HUES6 (cell line): ENCODE measurements at regions not wholly inside any gene's neighbourhood (a gene's known extent, or its start where the extent isn't known, plus 50 kb on each side); places are given as distances from the start of the nearest gene placed in this dataset.

Experiments
- H3K27ac ChIP-seq: 2 replicates; pipeline ENCODE4 v1.7.0; 2013; ENCODE audit warnings: low read depth, mild to moderate bottlenecking, low read length, inconsistent platforms
- H3K27me3 ChIP-seq: 2 replicates; pipeline ENCODE4 v1.6.1; 2013; ENCODE audit warnings: low read length; ENCODE audit not compliant: control insufficient read depth, insufficient read depth
- H3K36me3 ChIP-seq: 2 replicates; pipeline ENCODE4 v1.6.1; 2013; ENCODE audit warnings: low read length; ENCODE audit not compliant: control insufficient read depth, insufficient read depth
- H3K4me1 ChIP-seq: 2 replicates; pipeline ENCODE4 v1.6.1; 2013; ENCODE audit warnings: low read length; ENCODE audit not compliant: control insufficient read depth, insufficient read depth
- H3K4me3 ChIP-seq: 2 replicates; pipeline ENCODE4 v1.5.1; 2013; ENCODE audit warnings: low read depth, low read length
- H3K9ac ChIP-seq: one replicate; pipeline ENCODE4 v1.6.1; 2013; ENCODE audit warnings: mild to moderate bottlenecking, low read length
- H3K9me3 ChIP-seq: 2 replicates; pipeline ENCODE4 v1.6.1; 2013; ENCODE audit warnings: low read depth, low read length; ENCODE audit not compliant: control insufficient read depth, insufficient read depth

DNA sequence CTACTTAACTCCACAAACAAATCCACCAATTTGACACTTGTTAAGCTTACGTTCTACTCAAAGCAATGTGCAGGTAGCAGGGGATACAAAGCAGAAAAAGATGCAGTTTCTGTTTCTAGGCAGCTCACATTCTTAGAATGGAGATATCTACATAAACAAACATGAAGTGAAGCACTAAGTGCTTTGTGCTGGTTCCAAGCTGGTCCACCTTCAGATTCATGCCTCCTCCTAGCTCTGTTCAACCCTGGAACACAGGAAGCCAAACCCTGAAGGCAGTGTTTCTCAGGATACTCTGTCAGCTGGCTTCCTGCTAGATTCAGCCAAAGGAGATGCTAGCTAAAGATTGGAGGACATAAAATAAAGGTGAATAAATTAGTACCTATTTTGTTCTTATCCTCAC lies 55.3 kb upstream of the NOL4 start:
- Histone ChIP-seq H3K9me3 (no peaks in the 10 kb centered on the region), H3K36me3 (no peaks in the 10 kb centered on the region), H3K4me3 (no peak overlapping the region), H3K27me3 (no peaks in the 10 kb centered on the region), H3K4me1 (no peaks in the 10 kb centered on the region), H3K9ac (no peak overlapping the region), H3K27ac (no peak overlapping the region)

DNA sequence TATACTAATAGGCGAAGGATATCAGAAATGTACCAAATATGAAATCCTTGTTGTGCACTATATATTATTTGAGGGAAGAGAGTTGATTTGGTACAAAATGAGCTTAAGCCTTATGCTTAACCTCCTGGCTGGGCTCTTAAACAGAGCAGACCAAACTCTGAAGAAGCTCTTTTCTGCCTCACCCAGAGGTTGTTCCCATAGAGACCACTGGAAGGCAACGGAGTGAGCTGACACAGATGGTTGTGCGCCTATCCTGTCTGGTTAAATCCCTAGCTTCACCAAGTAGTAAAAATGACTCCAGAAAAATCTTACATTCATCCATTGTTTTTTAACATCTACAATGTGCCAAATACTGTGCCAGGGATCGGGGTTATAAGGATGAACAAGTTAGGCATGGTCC lies 55.9 kb upstream of the NOL4 start:
- Histone ChIP-seq H3K9ac (no peak overlapping the region), H3K4me1 (no peaks in the 10 kb centered on the region), H3K36me3 (no peaks in the 10 kb centered on the region), H3K4me3 (no peak overlapping the region), H3K9me3 (no peaks in the 10 kb centered on the region), H3K27me3 (no peaks in the 10 kb centered on the region), H3K27ac (no peak overlapping the region)

DNA sequence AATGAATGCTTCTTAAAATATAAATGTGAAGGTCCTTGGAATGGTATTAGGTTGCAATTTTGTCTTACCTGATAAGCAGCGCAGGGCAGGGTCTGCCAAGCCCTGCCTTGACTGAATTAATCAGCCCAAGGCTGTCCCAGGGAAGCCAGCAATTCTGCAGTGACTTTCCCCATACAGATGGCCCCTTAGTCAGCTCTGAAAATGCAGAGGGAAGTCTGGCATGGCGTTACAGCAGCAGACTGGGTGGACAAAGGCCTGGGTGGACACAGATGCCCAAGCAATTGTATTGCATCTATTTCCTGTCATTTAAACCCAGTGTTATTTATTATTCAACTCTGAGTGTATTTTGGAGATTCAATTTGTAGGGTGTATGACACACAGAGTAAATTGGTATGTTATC lies 56.6 kb upstream of the NOL4 start:
- H3K9me3 ChIP-seq = no peaks in the 10 kb centered on the region
- no peak overlapping the region for H3K27ac ChIP-seq
- H3K9ac ChIP-seq = no peak overlapping the region
- H3K4me3 ChIP-seq = no peak overlapping the region
- no peaks in the 10 kb centered on the region for H3K4me1 ChIP-seq
- no peaks in the 10 kb centered on the region for H3K36me3 ChIP-seq
- H3K27me3 ChIP-seq = no peaks in the 10 kb centered on the region

DNA sequence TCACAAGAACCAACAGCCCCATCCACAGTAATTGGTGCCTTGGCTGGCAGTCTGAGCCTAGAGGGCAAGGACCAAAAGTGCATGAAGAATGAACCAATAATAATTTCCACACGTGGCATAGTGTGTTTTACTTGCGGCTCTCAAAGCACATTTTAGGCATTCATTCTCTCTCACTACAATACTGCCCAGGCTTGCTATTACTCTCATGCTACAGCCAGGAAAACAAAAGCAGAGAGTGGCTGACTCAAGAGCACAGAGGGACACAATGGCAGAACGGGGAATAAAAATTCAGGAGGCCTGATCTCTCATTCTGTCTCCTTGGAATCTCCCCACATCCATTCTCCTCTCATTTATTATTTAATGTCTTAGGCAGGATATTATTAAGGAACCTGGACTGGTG lies 57.0 kb upstream of the NOL4 start:
- no peaks in the 10 kb centered on the region for H3K4me1 ChIP-seq
- H3K4me3 ChIP-seq = no peak overlapping the region
- H3K27me3 ChIP-seq = no peaks in the 10 kb centered on the region
- no peaks in the 10 kb centered on the region for H3K36me3 ChIP-seq
- H3K27ac ChIP-seq = no peak overlapping the region
- H3K9ac ChIP-seq = no peak overlapping the region
- H3K9me3 ChIP-seq = no peaks in the 10 kb centered on the region

DNA sequence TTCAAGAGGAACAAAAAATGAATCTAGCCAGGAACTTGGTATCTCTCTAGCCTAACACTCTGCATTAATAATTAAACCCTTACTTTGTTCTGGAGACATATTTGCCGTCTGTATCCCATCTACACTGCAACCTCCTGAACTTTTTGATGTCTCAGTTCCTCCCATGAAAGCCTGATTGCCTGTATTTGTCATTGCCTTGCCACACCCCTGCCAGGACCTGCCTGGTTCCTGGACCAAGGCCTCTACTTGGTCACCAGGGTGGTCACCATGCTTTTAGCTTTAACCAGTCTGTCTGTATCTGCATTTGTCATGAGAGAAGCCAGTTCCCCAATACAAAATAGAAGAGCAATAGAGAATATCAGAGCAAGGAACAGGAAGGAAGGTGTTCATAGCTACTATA lies 58.8 kb upstream of the NOL4 start:
- Histone ChIP-seq H3K27me3 (no peaks in the 10 kb centered on the region), H3K4me1 (no peaks in the 10 kb centered on the region), H3K9me3 (peaks cover 5% of the 10 kb centered on the region; the same call in 1 of the 2 replicates), H3K9ac (no peak overlapping the region), H3K4me3 (no peak overlapping the region), H3K27ac (no peak overlapping the region), H3K36me3 (no peaks in the 10 kb centered on the region)

DNA sequence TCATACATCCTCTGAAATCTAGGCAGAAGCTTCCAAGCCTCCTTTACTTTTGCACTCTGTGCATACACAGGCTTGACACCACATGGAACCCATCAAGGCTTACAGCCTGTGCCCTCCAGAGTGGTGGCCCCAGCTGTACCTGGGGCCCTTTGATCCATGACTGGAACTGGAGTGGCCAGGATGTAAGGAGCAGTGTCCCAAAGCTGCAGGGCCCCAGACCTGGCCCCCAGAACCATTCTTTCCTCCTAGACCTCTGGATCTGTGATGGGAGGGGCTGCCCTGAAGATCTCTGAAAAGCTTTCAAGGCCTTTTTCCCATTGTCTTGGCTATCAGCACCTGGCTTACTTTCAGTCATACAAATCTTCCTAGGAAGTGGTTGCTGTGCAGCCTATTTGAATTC lies 63.1 kb upstream of the NOL4 start:
- no peaks in the 10 kb centered on the region for H3K4me1 ChIP-seq
- peaks cover 5% of the 10 kb centered on the region; the same call in 1 of the 2 replicates for H3K9me3 ChIP-seq
- H3K27me3 ChIP-seq = no peaks in the 10 kb centered on the region
- H3K36me3 ChIP-seq = no peaks in the 10 kb centered on the region
- no peak overlapping the region for H3K27ac ChIP-seq
- no peak overlapping the region for H3K4me3 ChIP-seq
- H3K9ac ChIP-seq = no peak overlapping the region

DNA sequence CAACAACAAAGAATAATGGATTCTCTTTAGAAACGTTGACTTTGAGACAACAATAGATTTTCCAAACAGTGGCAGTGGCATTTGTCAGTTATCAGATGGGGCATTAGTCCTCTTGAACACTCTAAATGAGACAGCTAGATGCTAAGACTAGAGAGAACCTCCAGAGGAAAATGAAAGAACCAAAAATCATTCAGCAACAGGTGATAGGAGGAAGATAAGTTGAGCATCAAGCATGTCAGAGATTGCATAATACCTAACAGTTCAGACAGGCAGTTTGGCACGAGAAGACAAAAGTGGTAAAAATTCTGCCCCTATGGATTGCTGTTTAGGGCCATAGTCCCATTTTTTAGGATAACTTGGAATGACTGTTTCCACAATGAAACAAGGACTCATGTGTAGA lies 67.9 kb upstream of the NOL4 start:
- H3K36me3 ChIP-seq = no peaks in the 10 kb centered on the region
- peaks cover 11% of the 10 kb centered on the region for H3K9me3 ChIP-seq
- no peaks in the 10 kb centered on the region for H3K4me1 ChIP-seq
- H3K27ac ChIP-seq = no peak overlapping the region
- no peaks in the 10 kb centered on the region for H3K27me3 ChIP-seq
- no peak overlapping the region for H3K9ac ChIP-seq
- no peak overlapping the region for H3K4me3 ChIP-seq

DNA sequence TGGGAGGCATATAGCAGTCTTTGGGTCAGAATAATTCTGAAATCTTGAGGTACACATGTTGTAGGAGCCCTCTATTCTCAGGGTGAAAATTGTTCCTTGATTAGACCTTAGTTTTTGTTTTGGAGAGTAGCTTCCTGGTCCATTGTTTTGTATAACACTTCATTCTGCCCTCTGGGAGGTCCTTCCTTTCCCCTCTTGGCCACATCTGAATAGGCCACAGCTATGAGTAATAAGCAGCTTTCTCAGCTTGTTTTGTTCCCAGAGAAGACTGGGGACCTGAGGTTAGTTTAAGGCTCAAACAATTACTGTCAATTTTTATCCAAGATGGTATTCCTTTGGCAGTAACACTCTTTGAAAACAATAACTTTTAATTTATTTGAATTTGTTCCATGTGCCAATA lies 72.6 kb upstream of the NOL4 start:
- H3K27ac ChIP-seq = no peak overlapping the region

DNA sequence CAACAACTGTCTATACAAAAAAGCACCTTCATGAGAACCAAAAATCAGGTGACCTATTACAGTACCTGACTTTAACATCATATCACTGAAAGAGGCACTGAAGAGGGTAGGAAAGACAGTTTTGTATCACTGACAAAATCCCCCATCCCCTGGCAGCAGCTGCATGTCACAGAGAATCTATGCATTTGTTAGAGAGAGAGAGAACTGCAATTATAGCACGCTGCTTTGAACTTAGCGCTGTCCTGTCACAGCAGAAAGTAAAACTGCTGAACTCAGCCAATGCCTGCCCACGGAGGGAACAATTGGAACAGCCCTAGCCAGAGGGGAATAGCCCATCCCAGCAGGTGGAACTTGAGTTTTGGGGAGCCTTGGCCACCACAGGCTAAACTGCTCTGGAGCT lies 75.1 kb upstream of the NOL4 start:
- Histone ChIP-seq H3K9ac (no peak overlapping the region), H3K27ac (no peak overlapping the region), H3K36me3 (no peaks in the 10 kb centered on the region), H3K27me3 (no peaks in the 10 kb centered on the region), H3K9me3 (peaks cover 5% of the 10 kb centered on the region), H3K4me3 (no peak overlapping the region), H3K4me1 (no peaks in the 10 kb centered on the region)

More for the DNA sequence above, 72.6 kb upstream of the NOL4 start:
- no peaks in the 10 kb centered on the region for H3K27me3 ChIP-seq
- H3K9ac ChIP-seq = no peak overlapping the region
- H3K4me3 ChIP-seq = no peak overlapping the region
- no peaks in the 10 kb centered on the region for H3K36me3 ChIP-seq
- peaks cover 6% of the 10 kb centered on the region for H3K9me3 ChIP-seq
- H3K4me1 ChIP-seq = no peaks in the 10 kb centered on the region

DNA sequence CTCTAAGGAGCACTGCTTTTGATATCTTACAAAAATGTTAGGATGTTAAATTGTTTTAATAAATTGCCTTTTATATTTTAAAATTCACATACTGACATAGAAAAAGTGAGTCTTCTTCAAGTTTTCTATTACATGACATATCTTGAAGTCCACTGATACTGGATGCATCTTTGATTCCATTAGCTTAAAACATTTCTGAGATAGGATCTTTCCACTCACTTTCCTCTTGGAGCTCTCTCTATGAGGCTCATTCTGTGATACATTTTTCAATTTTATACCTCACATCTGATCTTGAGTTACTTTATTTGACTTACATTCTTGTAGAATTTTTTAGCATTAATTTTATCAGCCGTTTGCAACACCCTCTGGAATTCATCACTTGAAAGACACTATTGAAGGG lies 86.8 kb upstream of the NOL4 start:
- Histone ChIP-seq H3K4me3 (no peak overlapping the region), H3K36me3 (no peaks in the 10 kb centered on the region), H3K9me3 (no peaks in the 10 kb centered on the region), H3K4me1 (no peaks in the 10 kb centered on the region), H3K27me3 (no peaks in the 10 kb centered on the region), H3K9ac (no peak overlapping the region), H3K27ac (no peak overlapping the region)

DNA sequence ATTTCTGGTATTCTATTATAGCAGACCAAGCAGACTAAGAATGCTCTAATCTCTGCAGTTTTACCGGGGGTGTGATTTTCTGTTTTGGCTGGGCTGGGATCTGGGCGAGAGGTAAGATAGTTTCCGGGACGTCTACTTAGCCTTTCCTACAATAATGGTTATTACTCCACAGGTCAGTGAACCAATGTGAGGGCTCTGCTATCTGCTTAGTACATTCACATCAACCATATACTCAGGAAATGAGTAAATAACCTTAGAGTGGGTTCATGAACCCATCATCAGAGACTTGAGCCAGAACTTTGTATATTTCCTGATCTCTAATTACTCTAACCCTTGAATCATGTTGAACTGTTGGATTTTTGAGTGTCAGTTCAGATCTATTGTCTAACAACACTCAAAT lies 90.1 kb upstream of the NOL4 start:
- H3K9me3 ChIP-seq = no peaks in the 10 kb centered on the region
- no peak overlapping the region for H3K27ac ChIP-seq
- no peak overlapping the region for H3K4me3 ChIP-seq
- no peak overlapping the region for H3K9ac ChIP-seq
- no peaks in the 10 kb centered on the region for H3K4me1 ChIP-seq
- H3K36me3 ChIP-seq = no peaks in the 10 kb centered on the region
- H3K27me3 ChIP-seq = no peaks in the 10 kb centered on the region
